ENCODE measurements at regions not wholly inside any gene's neighbourhood (a gene's known extent, or its start where the extent isn't known, plus 50 kb on each side); places are given as distances from the start of the nearest gene placed in this dataset.

- TF ChIP-seq CTCF (conservative IDR thresholded peaks at IDR 0.05; ENCODE audit: low read length) = no peak
- TF ChIP-seq EZH2phosphoT487 (IDR thresholded peaks at IDR 0.05; ENCODE audit: borderline replicate concordance) = no peak
These were observed 1619.8 kb upstream of the PRMT6 start for GRCh38 chr1:105436589-105437259.
